Gastrocnemius medialis (tissue), 4 donors: ENCODE measurements at regions not wholly inside any gene's neighbourhood (a gene's known extent, or its start where the extent isn't known, plus 50 kb on each side); places are given as distances from the start of the nearest gene placed in this dataset.

Experiments used
- CTCF ChIP-seq, 5 experiments: fragments of 450-650 bp in 3 of 5; fragments of 200-600 bp in 2 of 5; sonication (generic) in 2 of 5; IDR thresholded peaks in 4 of 5; conservative IDR thresholded peaks in 1 of 5; 1 replicate in 4 of 5; 2 replicates in 1 of 5; pipeline ENCODE4 v1.5.1; 2016 to 2019; ENCODE audit warnings: antibody characterized with exemption in 5 of 5, mild to moderate bottlenecking in 3 of 5, moderate library complexity in 3 of 5
- POLR2A ChIP-seq, 2 donors: fragments of 450-650 bp; IDR thresholded peaks; one replicate each; pipeline ENCODE4 v1.6.1; 2017; ENCODE audit warnings: antibody characterized with exemption in 2 of 2, mild to moderate bottlenecking in 2 of 2, moderate library complexity in 2 of 2

- TF ChIP-seq CTCF (IDR thresholded peaks at IDR 0.05 in 4 of 5, conservative IDR thresholded peaks at IDR 0.05 in 1 of 5) (no peak), POLR2A (IDR thresholded peaks at IDR 0.05) (no peak)
Observed at GRCh38 chr5:40394698-40395097, 285.0 kb upstream of the PTGER4 start.
